Lung (tissue), 11 donors: ENCODE measurements at regions not wholly inside any gene's neighbourhood (a gene's known extent, or its start where the extent isn't known, plus 50 kb on each side); places are given as distances from the start of the nearest gene placed in this dataset.

Experiments used
- ATAC-seq: fragments of 200-7000 bp; cut with Tn5 transposase; one replicate; pipeline ENCODE4 v1.9.1; 2020; ENCODE audit warnings: moderate number of reproducible peaks; ENCODE audit not compliant: insufficient read depth, low FRiP score
- DNase-seq, 3 donors: peaks; one replicate each; pipeline ENCODE4 v3.0.0-alpha.2; 2013 to 2017
- H3K27ac ChIP-seq, 2 donors: one replicate each; pipeline ENCODE4 v1.5.1; 2013; ENCODE audit warnings: mild to moderate bottlenecking in 2 of 2, moderate library complexity in 2 of 2, control low read depth in 1 of 2, inconsistent platforms in 1 of 2, low read depth in 1 of 2, low read length in 1 of 2
- H3K27me3 ChIP-seq, 3 donors: one replicate each; pipeline ENCODE4 v1.5.1; 2013; ENCODE audit warnings: low read length in 2 of 3; ENCODE audit not compliant: control insufficient read depth in 3 of 3, insufficient read depth in 3 of 3
- H3K36me3 ChIP-seq, 4 donors: one replicate each; pipeline ENCODE4 v1.5.1; 2013; ENCODE audit warnings: low read length in 4 of 4, mild to moderate bottlenecking in 1 of 4, moderate library complexity in 1 of 4; ENCODE audit not compliant: control insufficient read depth in 4 of 4, insufficient read depth in 4 of 4
- H3K4me1 ChIP-seq, 5 donors: one replicate each; pipeline ENCODE4 v1.5.1; 2013; ENCODE audit warnings: low read length in 5 of 5, mild to moderate bottlenecking in 2 of 5, moderate library complexity in 1 of 5; ENCODE audit not compliant: control insufficient read depth in 5 of 5, insufficient read depth in 5 of 5
- H3K4me3 ChIP-seq: one replicate; pipeline ENCODE4 v1.5.1; 2013; ENCODE audit warnings: mild to moderate bottlenecking, control low read depth, moderate library complexity
- H3K9ac ChIP-seq, 2 donors: one replicate each; pipeline ENCODE4 v1.5.1; 2013; ENCODE audit warnings: low read length in 2 of 2, control low read depth in 1 of 2; ENCODE audit not compliant: insufficient read depth in 1 of 2
- H3K9me3 ChIP-seq, 4 donors: one replicate each; pipeline ENCODE4 v1.5.1; 2013; ENCODE audit warnings: low read length in 3 of 4, mild to moderate bottlenecking in 1 of 4, moderate library complexity in 1 of 4; ENCODE audit not compliant: control insufficient read depth in 4 of 4, insufficient read depth in 3 of 4
- CTCF ChIP-seq: IDR thresholded peaks from 2 replicates; pipeline ENCODE4 v1.5.1; 2012; ENCODE audit warnings: mild to moderate bottlenecking; ENCODE audit errors: control extremely low read depth, extremely low read depth
- WGBS, 2 donors: extraction: QIAGEN DNeasy Blood & Tissue Kit; methylation state at CpG; one replicate each; pipeline ENCODE4 v1.1.7; 2013; 5-methylcytosine and 5-hydroxymethylcytosine counted together
- donor health status: control.
- donor health status: control.
- donor health status: Bipolar disorder and iron deficiency.
- donor health status: healthy.
- donor health status: DM: yes; HTN: yes; CAD: no.

GRCh38 chr10:111944331-111944730 lies 239.2 kb downstream of the GPAM start:
- Histone ChIP-seq H3K9ac (no peak overlapping the region), H3K36me3 (no peaks in the 10 kb centered on the region), H3K27ac (no peak overlapping the region), H3K4me1 (no peaks in the 10 kb centered on the region), H3K4me3 (no peak overlapping the region), H3K27me3 (no peaks in the 10 kb centered on the region), H3K9me3 (no peaks in the 10 kb centered on the region)
- no peak for DNase-seq
- ATAC-seq: no peak
- no peak for TF ChIP-seq CTCF
- 79 to 82% methylated on average over 6 of the region's 6 CpGs for WGBS, 2 donors

DNA sequence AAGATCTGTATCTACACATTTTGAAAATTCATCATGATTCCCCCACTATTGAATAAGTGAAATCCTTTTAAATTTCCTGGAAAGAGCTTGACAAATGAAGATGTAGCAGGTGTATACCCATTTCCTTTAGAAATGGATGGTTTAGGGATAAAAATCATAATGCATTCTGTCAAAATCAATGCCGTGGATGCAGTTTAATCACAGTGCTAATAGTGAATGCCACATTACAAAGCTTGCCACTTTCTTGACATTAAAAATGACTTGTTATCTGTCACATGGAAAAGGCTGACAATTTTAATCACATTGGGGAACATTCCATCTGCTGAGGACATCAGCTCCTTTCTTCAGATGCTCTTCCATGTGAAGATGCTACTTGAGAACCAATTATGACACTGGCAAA lies 229.6 kb downstream of the GPAM start:
- ATAC-seq: no peak
- no peaks in the 10 kb centered on the region for H3K36me3 ChIP-seq

GRCh38 chr10:111954386-111954785 lies 229.2 kb downstream of the GPAM start:
- H3K4me1 ChIP-seq: no peaks in the 10 kb centered on the region
- no peak overlapping the region for H3K27ac ChIP-seq
- H3K4me3 ChIP-seq: no peak overlapping the region
- no peak for TF ChIP-seq CTCF
- H3K27me3 ChIP-seq: no peaks in the 10 kb centered on the region
- ATAC-seq (no peak), DNase-seq (no peak)
- 78 to 86% methylated on average over 4 of the region's 4 CpGs for WGBS, 2 donors
- H3K9ac ChIP-seq: no peak overlapping the region
- H3K36me3 ChIP-seq: no peaks in the 10 kb centered on the region
- peaks cover 0 to 7% (median 0%) of the 10 kb centered on the region in 4 donors for H3K9me3 ChIP-seq

More for the DNA sequence above, 229.6 kb downstream of the GPAM start:
- Histone ChIP-seq H3K9ac (no peak overlapping the region), H3K4me1 (no peaks in the 10 kb centered on the region), H3K27ac (no peak overlapping the region), H3K27me3 (no peaks in the 10 kb centered on the region), H3K4me3 (no peak overlapping the region), H3K9me3 (peaks cover 0 to 7% (median 0%) of the 10 kb centered on the region in 4 donors)
- no peak for TF ChIP-seq CTCF
- 74 to 89% methylated on average over 1 of the region's 1 CpG for WGBS, 2 donors
- DNase-seq: no peak

- no peak for DNase-seq
- TF ChIP-seq CTCF: no peak
- H3K27me3 ChIP-seq: no peaks in the 10 kb centered on the region
These were observed 226.7 kb downstream of the GPAM start for GRCh38 chr10:111956841-111957240.

More at GRCh38 chr10:111956841-111957240, 226.7 kb downstream of the GPAM start:
- Histone ChIP-seq H3K36me3 (no peaks in the 10 kb centered on the region), H3K4me1 (no peaks in the 10 kb centered on the region), H3K9me3 (peaks cover 0 to 7% (median 0%) of the 10 kb centered on the region in 4 donors), H3K27ac (no peak overlapping the region), H3K4me3 (no peak overlapping the region), H3K9ac (no peak overlapping the region)
- WGBS, 2 donors: 81 to 86% methylated on average over 6 of the region's 6 CpGs
- no peak for ATAC-seq
